Stomach (tissue), 4 donors: ENCODE measurements at regions not wholly inside any gene's neighbourhood (a gene's known extent, or its start where the extent isn't known, plus 50 kb on each side); places are given as distances from the start of the nearest gene placed in this dataset.

Source experiments
- CTCF ChIP-seq, 7 experiments: fragments of 450-650 bp in 4 of 7; fragments of 200-600 bp in 3 of 7; sonication (generic) in 3 of 7; IDR thresholded peaks; one replicate each; pipeline ENCODE4 v1.5.1; 2016 to 2019; ENCODE audit warnings: antibody characterized with exemption in 7 of 7, control low read depth in 2 of 7, mild to moderate bottlenecking in 1 of 7
- EP300 ChIP-seq: sonication (generic); formaldehyde crosslinking; IDR thresholded peaks from one replicate; pipeline ENCODE4 v1.6.1; 2017; ENCODE audit warnings: antibody characterized with exemption
- POLR2A ChIP-seq, 4 donors: fragments of 450-650 bp; IDR thresholded peaks; one replicate each; pipeline ENCODE4 v1.6.1; 2016; ENCODE audit warnings: antibody characterized with exemption in 4 of 4, control low read depth in 2 of 4, mild to moderate bottlenecking in 1 of 4, moderate library complexity in 1 of 4
- POLR2AphosphoS5 ChIP-seq, 3 donors: sonication (generic); formaldehyde crosslinking; IDR thresholded peaks; one replicate each; pipeline ENCODE4 v1.6.1; 2016; ENCODE audit warnings: antibody characterized with exemption in 3 of 3

- no peak for TF ChIP-seq CTCF (IDR thresholded peaks at IDR 0.05)
- TF ChIP-seq POLR2A (IDR thresholded peaks at IDR 0.05), result no peak
- TF ChIP-seq POLR2AphosphoS5 (IDR thresholded peaks at IDR 0.05), result no peak
- TF ChIP-seq EP300, result no peak
These were observed 61.6 kb upstream of the ECE1 start for GRCh38 chr1:21351901-21352300.
